Islet precursor cell (in vitro differentiated cells): ENCODE measurements at regions not wholly inside any gene's neighbourhood (a gene's known extent, or its start where the extent isn't known, plus 50 kb on each side); places are given as distances from the start of the nearest gene placed in this dataset.
"Not testable (repeated sequence)": the region's sequence is repeated elsewhere in the genome, so short reads cannot be mapped to it uniquely, and the experiment has no call there.

ENCODE experiments used
- DNase-seq: peaks from one replicate; pipeline ENCODE4 v3.0.0-alpha.2; 2018

DNA sequence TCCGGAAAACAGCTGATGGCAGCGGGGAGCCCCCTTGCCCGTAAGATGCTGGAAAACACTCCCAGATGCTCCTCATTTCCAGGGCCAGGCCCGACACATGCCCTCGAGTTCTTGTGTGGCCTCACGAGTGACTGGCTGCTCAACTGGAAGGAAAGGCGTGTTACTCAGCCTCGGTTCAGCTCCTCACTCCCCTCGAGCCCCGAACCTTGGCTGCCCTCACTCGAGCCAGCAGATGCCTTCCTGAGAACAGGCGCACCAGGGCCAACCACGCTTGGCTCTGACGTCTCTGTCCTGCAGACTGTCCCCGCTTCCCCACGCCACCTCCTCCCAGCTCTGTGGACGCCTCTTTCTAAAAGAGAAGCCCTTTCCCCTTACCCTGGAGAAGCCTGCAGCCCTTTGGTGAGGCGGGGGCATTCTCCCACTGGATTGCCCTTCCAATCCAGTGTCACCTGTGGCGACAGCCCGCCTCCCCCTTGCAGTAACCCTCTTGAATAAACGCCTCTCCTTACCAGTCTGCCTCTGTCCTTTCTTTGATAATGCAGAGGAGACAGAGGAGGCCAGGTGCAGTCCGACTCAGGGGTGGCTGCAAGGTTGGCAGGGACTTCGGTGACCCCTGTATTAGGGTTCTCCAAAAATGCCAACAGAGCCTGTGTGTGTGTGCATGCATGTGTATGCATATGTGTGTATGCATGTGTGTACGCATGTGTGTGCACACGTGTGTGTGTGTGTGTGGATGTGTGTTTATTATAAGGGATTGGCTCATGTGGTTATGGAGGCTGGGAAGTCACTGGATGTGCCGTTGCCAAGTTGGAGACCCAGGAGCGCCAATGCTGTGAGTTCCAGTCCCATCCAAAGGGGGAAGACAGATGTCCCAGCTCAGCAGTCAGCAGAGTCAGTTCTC, 166.3 kb downstream of the KIF26A start:
- no peak for DNase-seq

DNA sequence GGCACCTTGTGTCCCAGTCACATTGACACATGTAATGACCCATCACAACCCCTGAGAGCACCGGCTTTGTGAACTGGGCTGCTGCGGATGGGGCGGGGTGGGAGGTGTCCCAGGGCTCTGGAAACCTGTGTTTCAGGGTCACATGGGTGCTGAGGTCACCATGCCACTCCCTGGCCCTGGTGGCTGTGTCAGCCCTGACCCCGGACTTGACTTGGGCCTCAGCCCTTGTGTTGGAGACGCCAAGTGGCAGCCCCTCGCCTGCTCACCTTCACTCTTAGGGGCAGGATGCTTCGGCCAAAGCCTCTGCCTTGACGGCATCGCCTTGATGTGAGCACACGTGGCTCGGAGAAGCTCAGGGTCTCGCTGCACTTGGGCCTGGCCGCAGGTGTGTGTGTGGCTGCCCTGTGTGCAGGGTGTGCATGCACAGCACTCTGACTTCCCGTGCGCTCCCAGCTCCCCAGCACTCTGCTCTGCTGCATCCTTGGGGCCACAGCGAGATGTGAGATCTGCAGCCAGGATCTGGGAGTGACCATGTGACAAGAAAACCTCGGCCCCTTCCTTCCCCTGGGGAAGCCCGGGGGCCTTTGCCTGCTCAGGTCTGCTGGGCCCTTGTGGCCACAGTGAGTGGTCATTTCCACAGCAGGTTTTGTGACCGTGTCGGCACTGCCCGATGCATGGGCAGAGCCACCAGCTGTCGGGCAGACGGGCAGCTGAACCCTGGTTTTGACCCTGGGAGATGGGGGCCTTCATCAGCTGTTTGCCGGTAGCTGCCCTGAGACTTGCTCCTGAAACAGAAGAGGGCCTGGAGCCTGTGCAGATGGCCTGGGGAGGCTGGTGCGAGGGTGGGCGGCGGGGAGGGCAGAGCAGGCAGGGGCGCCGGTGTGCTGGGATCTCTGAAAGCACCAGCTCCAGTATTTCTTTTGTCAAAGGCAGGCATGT, 167.4 kb downstream of the KIF26A start:
- no peak for DNase-seq

DNA sequence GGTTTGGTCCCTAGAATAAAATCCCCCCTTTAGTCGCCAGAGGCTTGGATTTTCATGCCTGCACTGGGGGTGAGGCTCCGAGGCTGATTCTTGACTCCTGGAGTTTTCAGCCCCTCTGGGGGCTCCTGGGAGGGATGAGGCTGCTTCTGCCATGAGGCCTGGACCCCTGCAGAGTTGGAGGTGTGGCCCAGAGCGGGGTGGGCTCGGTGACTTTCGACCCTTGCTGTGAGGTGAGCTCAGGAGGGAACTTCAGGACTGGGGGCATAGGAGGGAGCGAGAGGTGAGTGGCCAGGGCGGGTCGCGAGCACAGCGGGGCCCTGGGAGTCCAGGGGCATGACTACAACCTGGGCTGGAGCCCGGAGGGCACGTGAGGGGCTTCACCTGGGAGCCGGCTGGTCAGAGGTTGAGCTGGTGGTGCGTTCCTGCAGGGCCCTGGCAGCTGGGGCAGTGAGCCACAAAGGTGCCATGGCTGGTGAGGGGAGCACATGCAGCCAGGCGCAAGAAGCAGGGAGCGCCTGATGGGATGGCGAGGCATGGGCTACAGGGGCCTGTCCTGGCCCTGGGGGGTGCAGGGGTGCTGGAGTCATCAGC, 168.2 kb downstream of the KIF26A start:
- no peak for DNase-seq

DNA sequence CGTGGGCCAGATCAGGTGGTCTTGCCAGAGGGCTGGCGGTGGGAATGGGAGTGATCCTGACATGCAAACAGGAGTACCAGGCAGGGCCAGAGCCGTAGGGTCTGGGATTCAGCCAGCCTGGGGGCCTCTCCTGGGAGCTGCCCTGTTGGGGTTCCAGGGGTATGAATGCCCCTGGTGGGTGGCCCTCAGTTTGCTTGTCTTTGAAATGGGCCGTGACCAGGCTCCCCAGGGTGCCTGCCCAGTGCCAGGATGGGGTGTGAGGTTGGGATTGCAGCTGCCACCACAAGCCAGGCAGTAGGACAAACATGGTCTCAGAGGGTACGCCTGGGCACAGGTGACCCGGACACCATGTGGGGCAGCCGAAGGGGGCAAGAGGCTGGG, 168.8 kb downstream of the KIF26A start:
- DNase-seq = no peak

DNA sequence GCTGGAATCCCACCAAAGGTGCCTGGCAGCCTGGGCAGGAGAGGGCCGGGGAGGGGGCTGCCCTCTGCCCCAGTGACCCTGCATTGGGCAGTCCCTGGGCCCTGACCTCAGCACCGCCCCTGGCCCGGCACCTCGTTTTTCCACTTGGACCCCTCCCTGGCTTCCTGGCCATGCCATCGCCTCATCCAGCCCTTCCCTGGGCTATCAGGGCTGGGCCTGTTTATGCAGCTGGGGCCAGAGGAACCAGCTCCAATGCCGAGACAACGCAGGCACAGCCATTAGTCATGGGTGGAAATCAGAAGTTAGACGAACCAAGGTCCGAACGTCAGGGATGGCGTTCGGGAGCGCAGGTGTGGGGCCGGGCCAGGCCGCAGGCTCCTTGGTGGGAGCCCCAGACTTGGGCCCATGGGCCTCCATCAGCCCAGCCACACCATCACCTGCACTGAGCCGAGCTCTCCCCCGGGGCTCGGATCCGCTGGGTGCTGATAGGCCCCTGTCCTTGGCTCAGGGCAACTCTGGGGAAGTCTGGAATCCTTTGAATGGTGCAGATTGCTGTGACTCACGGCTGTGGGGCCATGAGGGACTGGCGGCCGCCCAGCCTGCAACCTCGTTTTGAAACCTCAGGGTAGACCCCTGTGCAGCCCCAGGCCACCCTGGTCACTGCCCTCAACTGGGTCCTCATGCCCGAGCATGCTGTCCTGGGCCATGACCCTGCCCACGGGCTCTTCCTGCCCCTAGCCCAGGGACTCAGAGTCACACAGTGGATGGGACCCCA, 169.4 kb downstream of the KIF26A start:
- DNase-seq = no peak

DNA sequence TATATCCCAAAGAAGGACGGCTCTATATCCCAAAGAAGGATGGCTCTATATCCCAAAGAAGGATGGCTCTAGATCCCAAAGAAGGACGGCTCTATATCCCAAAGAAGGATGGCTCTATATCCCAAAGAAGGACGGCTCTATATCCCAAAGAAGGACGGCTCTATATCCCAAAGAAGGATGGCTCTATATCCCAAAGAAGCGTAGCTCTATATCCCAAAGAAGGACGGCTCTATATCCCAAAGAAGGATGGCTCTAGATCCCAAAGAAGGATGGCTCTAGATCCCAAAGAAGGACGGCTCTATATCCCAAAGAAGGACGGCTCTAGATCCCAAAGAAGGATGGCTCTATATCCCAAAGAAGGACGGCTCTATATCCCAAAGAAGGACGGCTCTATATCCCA, 170.1 kb downstream of the KIF26A start:
- DNase-seq = not testable (repeated sequence)

DNA sequence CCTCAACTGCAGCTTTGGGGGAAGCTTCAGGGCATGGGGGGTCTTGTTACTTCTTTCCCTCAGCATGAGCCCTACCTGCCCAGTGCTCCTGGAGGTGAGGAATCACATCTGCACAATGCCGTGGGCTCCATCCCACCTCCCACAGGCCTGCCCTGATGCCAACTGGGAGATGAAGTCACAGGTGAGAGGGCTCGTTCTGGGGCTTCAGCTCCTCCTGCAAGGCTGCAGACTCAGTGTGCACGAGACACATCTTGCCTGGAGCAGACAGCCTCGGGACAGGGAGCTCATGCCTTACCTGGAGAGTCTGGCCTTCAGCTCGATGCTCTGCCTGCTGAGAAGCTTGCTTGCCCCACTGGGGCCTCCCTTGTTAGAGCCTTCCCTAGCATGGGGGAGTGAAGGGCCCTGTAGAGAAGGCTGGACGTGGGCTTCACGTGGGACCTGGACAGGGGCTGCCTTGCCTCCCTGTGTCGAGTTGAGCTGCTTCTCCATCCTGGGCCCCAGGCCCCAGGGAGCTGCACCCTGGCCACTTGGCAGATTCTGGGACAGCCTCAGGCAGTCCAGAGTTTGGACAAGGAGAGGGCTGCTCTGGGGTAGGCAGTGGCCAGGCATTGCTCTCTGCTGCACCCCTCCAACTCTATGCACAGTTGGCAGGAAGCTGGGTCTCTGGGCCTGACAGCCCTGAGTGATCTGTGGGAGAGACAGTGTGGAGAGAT, 171.4 kb downstream of the KIF26A start:
- no peak for DNase-seq

DNA sequence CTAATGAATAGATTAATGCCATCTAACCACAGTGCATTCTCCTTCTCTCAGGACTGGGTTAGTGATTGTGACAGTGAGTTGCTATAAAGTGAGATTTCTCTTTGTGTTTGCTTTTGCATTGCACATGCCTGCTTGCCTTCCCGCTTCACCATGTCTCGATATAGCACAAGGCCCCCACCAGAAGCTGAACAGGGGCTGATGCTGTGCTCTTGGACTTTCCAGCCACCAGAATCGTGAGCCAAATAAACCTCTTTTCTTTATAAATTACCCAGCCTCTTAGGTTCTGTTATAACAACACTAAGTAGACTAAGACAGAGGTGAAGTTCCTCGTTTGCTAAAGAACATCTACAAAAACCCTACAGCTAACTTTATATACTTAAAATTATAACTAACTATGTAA, 173.0 kb downstream of the KIF26A start:
- DNase-seq = no peak

DNA sequence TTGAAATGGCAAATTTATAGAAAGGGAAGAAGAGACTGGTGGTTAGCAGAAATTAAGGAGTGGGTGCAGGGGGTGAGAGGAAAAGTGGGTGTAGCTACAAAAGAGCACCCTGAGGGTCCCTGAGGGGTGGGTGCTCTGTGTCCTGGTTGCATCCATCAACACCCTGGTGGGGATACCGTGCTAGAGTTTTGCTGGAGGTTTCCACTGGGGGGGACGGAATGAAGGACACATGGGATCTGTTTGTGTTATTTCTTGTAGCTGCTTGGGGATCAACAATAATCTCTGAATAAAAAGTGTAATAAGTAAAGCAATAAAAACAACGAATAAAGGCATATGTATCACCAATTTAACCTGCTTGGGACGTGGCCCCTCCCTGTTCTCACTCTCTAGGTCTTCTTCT, 175.3 kb downstream of the KIF26A start:
- no peak for DNase-seq

DNA sequence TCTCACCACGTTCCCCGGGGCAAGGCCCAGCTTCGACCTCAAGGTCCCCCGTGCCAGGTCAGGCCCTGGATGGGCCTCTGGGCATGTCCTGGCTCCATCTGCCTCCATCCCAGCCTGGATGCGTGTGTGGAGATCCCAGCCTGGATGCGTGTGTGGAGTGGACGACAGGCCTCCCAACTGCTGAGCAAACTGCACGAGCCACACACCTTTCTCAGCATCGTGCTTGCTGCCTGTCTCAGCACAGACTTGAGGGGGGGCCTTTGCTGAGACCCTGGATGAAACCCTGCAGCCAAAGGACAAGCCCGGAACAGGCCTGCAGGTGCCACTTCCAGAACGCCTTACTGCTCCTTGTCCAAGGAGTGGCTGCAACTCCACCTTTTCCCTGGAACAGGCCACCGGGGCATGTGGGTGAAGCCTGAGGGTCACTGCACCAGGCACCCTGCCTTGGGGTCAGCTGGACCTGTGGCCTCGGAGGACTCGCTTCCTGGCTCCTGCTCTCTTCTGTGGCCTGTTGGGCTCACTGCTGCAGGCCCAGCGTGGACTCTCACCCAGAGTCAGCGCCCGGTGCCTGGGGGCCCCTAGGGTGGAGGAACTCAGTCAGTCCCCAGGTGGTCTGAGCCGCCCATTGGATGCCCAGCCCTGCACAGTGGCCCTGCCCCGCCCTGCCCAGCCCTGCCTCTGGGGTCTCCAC, 176.0 kb downstream of the KIF26A start:
- DNase-seq = peak; percentile 53

DNA sequence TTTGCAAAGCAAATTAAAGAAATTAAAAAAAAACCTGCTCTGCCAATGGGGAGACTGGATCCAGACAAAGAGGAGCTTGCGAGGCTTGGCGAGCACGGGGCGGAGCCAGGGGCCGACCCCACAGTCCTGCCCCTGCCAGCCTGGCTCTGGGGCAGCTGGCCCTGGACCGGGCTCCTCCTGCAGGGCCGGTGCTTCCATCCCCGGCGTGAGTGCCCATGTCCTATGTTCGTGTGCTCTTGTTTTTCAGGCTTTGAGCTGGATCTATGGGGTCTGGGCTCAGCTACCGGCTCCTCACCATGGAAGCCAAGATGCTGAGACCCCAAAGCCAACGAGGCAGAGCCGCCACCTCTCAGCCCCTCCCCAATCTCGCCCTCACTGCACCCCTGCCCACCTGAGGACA, 176.8 kb downstream of the KIF26A start:
- DNase-seq = no peak

DNA sequence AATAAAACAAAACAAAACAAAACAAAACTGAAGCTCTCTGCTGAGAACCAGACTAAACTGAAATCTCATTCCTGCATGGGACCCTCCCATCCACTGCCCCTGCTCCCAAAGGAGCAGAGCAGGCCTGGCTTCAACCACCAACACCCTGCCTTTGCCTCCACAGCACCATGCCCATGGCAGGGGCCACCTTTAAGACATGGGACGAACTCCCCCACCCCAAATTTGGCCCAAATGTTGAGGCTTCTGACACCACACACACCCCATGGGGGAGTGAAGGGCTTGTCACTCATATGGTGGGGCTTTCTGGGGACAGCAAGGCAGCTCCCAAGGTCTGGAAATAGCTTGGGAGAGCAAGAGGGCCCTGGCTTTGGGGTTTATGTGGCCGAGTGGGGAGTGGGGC, 177.2 kb downstream of the KIF26A start:
- DNase-seq = no peak

DNA sequence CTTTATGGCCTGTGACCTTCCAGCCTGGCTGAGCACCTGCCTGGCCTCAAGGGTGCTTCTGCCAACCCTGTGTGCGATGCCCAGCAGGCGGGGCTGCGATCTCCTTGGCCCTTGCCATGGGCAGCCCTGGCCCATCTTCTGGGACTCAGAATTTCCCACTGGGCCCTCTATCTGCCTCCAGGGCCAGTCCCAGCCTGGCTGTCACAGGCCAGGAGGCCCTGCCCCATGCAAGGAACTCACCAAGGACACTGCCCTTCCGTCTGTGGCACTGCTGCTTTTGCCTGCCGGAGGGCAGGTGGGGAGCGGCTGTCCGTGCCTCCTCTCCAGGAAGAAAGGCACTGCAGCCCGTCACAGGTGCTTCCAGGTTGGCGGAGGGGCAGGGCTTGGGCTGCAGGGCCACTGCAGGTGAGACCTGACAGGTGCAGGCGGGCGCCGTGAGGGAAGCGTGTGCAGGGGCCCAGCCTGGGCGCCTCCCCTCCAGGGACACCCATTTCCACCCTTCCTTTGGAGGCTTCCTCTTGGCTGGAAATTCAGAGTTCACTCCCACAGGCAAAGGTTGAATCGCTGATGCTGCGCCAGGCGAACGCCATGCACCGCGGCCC, 177.8 kb downstream of the KIF26A start:
- peak; percentile 42 for DNase-seq

DNA sequence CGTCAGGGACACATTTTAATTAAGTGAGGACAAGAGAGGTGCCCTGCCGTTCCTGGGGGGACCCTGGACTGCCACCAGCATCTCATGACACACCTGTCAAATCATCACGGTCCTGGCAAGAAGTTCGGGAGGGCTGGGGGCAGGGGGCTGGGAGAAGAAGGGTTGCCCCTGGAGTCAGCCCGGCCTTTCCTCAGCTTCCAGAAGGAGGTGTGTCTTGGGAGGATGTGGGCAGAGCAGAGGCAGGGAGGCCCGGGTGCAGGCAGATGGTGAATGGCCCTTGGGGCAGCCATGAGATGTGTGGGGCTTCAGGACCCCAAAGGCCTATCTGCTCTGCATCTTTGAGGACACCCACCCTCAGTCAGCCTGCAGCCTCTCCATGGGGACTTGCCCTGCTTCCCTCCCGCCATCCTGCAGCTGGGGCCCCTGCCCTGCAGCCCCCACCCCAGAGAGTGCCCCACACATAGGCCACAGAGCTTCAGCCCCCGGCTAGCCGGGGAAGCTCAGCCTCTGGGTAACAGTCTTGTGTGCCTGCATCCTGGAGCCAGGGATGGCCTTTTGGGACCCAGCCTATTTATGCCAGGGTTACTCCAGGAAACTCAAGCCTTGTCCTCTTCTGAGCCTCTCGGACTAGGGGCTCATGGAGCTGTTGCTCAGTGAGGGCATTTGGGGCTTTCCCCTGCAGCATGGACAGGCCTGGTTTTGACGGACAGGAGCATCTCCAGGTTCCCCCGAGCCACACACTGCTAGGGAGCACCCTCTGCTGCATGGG, 178.5 kb downstream of the KIF26A start:
- peak; percentile 45 for DNase-seq

DNA sequence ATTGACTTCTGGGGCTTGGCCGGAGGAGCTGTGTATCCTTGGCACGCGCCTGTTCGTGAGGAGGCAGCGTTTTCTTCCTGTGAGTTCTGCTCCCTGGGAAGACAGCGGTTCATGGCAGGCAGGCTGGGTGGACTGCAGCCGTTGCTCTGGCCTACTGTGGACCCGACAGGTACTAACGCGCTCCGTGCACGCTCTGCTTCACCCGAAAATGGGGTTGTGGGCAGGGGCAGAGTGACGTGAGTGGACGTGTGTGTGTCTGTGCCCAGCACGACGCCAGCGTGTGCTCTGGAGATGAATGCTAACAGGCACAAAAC, 179.1 kb downstream of the KIF26A start:
- no peak for DNase-seq

DNA sequence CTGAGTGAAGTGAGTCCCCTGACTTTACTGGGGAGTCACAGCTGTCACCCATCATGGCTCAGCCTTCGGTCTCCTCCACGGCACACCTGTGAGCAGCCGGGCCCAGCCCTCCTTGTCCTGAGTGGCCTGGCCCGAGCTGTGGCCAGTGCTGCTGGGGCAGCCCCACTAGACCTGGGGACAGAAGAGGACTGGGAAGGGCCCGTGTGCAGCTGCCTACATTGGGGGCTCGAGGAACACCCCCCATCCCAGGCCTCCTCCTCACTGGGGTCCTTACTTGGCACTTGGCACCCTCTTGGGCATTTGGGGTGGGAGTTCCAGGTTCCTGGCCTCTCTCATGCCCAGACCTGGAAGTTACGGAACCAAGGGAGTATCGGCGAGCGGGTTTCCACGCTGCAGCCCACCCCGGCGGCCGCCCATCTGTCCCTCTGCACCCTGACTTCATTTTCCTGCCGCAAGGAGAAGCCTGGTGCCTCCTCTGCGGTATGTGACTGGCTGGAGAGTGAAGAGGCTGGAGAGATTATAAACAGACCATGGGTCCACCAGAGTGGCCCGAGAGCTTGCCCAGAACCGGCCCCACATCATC, 179.7 kb downstream of the KIF26A start:
- DNase-seq = peak; percentile 46

DNA sequence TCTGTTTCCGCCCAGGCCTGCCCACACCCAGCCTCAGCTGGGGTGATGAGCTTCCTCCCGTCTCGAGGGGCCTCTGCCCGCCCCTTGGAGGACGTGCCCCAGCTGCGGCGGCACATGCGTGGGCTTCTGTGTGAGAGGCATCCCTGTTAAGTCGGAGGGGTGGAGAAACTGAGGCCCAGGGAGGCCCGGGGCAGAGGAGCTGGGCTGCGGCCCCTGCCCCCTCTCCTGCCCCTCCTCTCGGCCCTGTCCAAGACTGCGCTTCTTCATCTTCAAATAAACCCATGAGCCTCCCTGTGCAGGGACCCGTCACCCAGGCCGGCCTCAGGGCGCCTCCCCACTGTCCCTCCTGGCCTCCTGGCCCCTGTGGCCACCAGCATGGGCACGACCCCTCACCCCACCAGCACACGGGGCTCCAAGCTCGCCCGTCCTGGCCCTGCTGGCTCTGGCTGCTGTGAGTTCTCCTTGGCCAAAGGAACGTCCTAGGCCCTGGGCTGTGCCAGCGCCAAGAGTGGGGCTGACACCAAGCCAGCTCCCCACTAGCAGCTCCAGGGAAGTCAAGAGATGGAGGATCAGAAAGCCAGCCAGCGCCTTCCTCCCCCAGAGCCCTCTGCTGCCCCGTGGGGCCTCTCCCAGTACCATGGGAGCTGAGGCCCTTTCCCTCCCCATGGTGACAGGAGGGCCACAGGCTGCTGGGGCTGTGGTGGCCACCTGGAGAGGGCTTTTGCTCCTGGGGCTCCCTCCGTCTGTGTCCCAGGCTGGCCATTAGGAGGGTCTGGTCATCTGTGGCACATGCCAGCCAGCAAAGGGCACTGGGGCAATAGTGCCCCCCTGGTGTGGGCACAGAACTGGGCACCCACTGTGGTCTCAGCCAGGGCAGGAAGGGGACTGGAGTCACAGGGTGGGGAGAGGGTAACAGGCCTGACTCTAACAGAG, 180.4 kb downstream of the KIF26A start:
- peak; percentile 43 for DNase-seq

DNA sequence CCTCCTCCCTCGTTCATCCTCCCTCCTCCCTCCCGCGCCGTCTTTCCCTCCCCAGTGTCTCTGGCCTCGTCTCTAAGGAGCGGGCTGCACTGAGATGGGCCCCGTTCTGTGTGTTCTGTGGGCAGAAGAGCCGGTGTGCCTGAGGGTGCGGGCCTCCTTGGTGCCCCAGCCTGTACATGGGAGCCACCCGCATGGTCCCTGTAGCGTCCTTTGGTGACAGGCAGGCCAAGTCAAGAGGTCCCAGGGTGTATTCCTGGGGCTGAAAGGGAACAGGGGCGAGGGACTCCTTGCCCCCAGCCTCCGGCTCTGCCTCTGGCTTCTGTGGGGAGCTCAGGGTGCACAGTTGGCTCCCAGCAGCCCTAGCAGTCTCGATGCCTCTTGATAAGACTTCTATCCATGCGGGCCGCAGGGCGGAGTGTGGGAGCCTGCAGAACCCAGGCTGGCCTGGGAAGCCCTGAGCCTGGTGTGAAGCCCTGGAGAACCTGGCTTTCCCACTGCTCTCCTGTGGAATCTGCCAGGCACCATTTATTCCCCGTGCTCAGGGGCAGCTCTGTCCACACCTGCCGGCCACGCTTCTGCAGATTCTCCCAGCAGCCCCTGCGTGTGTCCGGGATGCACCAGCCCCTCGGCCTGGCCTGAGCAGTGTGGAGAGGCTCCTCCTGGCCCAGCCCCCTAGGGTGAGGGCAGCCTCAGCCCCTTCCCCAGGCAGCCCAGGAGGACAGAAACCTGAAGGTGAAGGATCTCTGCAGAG, 181.3 kb downstream of the KIF26A start:
- DNase-seq = peak; percentile 50
